ENCODE measurements at regions not wholly inside any gene's neighbourhood (a gene's known extent, or its start where the extent isn't known, plus 50 kb on each side); places are given as distances from the start of the nearest gene placed in this dataset.
"Not testable (repeated sequence)": the region's sequence is repeated elsewhere in the genome, so short reads cannot be mapped to it uniquely, and the experiment has no call there.

GRCh38 chr14:40098468-40098867, 666.2 kb upstream of the FBXO33 start:
- no peaks in the 10 kb centered on the region for H3K36me3 ChIP-seq (ENCODE audit: insufficient read depth)
- no peak overlapping the region for H3K27ac ChIP-seq (ENCODE audit: low read depth)
- H3K4me1 ChIP-seq (ENCODE audit: insufficient read depth): no peaks in the 10 kb centered on the region
- no peak for DNase-seq (ENCODE audit: extremely low spot score)
- no peak overlapping the region for H3K4me3 ChIP-seq (ENCODE audit: low read depth, low read length)
- 93% methylated on average over 3 of the region's 3 CpGs for WGBS

GRCh38 chr14:40096968-40097367, 664.7 kb upstream of the FBXO33 start:
- no peaks in the 10 kb centered on the region for H3K4me1 ChIP-seq (ENCODE audit: insufficient read depth)
- H3K4me3 ChIP-seq (ENCODE audit: low read depth, low read length): no peak overlapping the region
- H3K27ac ChIP-seq (ENCODE audit: low read depth): no peak overlapping the region
- DNase-seq (ENCODE audit: extremely low spot score): no peak
- no peaks in the 10 kb centered on the region for H3K36me3 ChIP-seq (ENCODE audit: insufficient read depth)

GRCh38 chr14:40093800-40094199, 661.6 kb upstream of the FBXO33 start:
- Histone ChIP-seq H3K36me3 (ENCODE audit: insufficient read depth) (no peaks in the 10 kb centered on the region), H3K4me1 (ENCODE audit: insufficient read depth) (no peaks in the 10 kb centered on the region), H3K27ac (ENCODE audit: low read depth) (no peak overlapping the region), H3K4me3 (ENCODE audit: low read depth, low read length) (no peak overlapping the region)
- DNase-seq (ENCODE audit: extremely low spot score): no peak
- 54% methylated on average over 1 of the region's 1 CpG for WGBS

DNA sequence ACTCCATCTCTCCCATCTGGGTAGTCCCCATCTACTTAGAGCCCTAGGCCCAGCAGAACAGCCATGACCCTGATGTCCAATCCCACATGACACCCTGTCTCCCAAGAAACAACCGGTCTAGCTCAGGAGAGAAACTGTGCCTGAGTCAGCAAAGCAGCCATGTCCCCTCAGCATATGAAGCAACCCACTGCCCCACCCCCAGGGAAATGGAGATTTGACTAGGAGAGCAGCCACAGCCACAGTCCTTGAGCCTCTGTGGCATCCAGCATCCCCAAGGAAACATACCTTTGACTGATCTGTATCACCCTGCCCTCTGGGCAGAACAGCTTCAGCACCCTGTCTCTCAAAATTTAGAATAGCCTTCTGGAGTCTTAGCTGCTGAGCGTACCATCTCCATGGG, 641.9 kb upstream of the FBXO33 start:
- WGBS: 93% methylated on average over 2 of the region's 2 CpGs
- Histone ChIP-seq H3K4me3 (ENCODE audit: low read depth, low read length) (no peak overlapping the region), H3K27ac (ENCODE audit: low read depth) (no peak overlapping the region), H3K4me1 (ENCODE audit: insufficient read depth) (no peaks in the 10 kb centered on the region), H3K36me3 (ENCODE audit: insufficient read depth) (no peaks in the 10 kb centered on the region)
- DNase-seq (ENCODE audit: extremely low spot score): no peak

DNA sequence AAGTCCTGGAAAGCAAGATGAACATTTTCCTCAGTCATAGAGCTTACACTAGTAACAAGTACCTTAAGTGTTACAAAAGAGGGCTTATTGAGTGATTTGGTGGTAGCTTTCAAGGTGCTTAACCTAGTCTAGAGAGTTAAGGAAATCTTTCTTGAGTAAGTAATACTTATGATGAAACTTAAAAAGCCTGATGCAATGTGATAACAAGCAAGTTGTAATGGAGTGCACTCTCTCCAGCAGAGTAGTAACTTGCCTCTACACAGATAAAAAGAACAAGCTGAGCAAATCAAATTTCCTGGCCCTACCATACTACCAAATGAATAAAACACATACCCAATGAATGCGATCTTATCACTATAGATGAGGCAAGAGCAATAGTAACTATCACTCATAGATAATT, 639.9 kb upstream of the FBXO33 start:
- Histone ChIP-seq H3K36me3 (ENCODE audit: insufficient read depth) (no peaks in the 10 kb centered on the region), H3K27ac (ENCODE audit: low read depth) (no peak overlapping the region), H3K4me1 (ENCODE audit: insufficient read depth) (no peaks in the 10 kb centered on the region), H3K4me3 (ENCODE audit: low read depth, low read length) (no peak overlapping the region)
- DNase-seq (ENCODE audit: extremely low spot score): no peak
- 93% methylated on average over 1 of the region's 1 CpG for WGBS

DNA sequence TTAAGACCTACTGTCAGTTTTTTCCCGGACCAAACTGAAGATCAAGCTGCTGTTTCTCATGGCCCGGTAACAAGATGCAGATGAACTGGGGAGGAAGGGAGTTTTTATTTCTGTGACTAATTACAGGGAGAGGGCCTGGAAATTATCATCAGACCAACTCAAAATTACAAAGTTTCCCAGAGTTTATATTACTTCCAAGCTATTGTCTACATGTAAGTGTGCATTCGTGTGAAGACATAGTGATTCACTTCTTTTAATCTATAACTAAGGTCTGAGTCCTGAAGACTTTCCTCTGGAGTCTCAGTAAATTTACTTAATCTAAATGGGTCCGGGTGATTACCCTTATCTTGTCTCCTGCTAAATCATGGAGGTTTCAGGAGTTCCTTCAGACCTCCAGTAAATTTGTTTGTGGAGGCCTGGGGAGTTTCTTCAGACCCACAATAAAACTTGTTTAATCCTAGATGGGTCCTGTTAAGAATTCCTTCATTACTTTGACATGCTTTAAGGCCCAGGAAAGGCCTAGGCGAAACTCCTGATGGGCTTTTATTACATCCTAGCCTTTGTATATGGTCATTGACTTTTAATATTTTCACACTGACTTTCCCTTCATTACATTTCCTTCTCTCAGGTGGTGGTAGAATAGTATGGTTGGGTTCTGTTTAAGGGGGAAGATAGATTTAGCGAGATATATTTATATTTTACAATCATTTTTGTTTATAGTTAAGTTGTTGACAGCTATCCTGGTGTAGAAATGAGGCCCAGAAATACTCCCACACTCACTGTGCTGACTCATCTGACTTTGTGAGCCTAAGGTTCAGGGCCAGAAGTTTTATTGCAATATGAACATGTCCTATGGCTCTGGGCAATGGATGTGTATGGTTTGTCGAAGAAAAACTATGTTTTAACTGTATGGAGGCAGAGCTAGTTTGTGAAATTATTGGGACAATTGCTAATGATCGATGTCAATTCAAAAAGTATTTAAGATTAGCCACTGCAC, 627.0 kb upstream of the FBXO33 start:
- WGBS: 33% methylated on average over 8 of the region's 8 CpGs
- no peak for DNase-seq (ENCODE audit: extremely low spot score)
- Histone ChIP-seq H3K36me3 (ENCODE audit: insufficient read depth) (no peaks in the 10 kb centered on the region), H3K4me3 (ENCODE audit: low read depth, low read length) (no peak overlapping the region), H3K27ac (ENCODE audit: low read depth) (no peak overlapping the region), H3K4me1 (ENCODE audit: insufficient read depth) (no peaks in the 10 kb centered on the region)

- WGBS: 56% methylated on average over 2 of the region's 2 CpGs
- H3K4me3 ChIP-seq (ENCODE audit: low read depth, low read length): no peak overlapping the region
- no peak for DNase-seq (ENCODE audit: extremely low spot score)
Observed at GRCh38 chr14:40053416-40053815, 621.2 kb upstream of the FBXO33 start.

GRCh38 chr14:40028991-40029390, 596.8 kb upstream of the FBXO33 start:
- WGBS: 79% methylated on average over 3 of the region's 3 CpGs
- no peak overlapping the region for H3K4me3 ChIP-seq (ENCODE audit: low read depth, low read length)
- H3K36me3 ChIP-seq (ENCODE audit: insufficient read depth): no peaks in the 10 kb centered on the region
- no peaks in the 10 kb centered on the region for H3K4me1 ChIP-seq (ENCODE audit: insufficient read depth)
- no peak overlapping the region for H3K27ac ChIP-seq (ENCODE audit: low read depth)
- DNase-seq (ENCODE audit: extremely low spot score): no peak

More at GRCh38 chr14:40053416-40053815, 621.2 kb upstream of the FBXO33 start:
- no peaks in the 10 kb centered on the region for H3K4me1 ChIP-seq (ENCODE audit: insufficient read depth)
- no peaks in the 10 kb centered on the region for H3K36me3 ChIP-seq (ENCODE audit: insufficient read depth)
- no peak overlapping the region for H3K27ac ChIP-seq (ENCODE audit: low read depth)

- 88% methylated on average over 2 of the region's 2 CpGs for WGBS
- DNase-seq (ENCODE audit: extremely low spot score): no peak
- H3K4me3 ChIP-seq (ENCODE audit: low read depth, low read length): no peak overlapping the region
Observed at GRCh38 chr14:40025101-40025500, 592.9 kb upstream of the FBXO33 start.

GRCh38 chr14:40010961-40011360, 578.7 kb upstream of the FBXO33 start:
- Histone ChIP-seq H3K27ac (ENCODE audit: low read depth) (no peak overlapping the region), H3K4me1 (ENCODE audit: insufficient read depth) (no peaks in the 10 kb centered on the region), H3K4me3 (ENCODE audit: low read depth, low read length) (no peak overlapping the region), H3K36me3 (ENCODE audit: insufficient read depth) (no peaks in the 10 kb centered on the region)
- DNase-seq (ENCODE audit: extremely low spot score): no peak
- WGBS: 80% methylated on average over 3 of the region's 3 CpGs

More at GRCh38 chr14:40025101-40025500, 592.9 kb upstream of the FBXO33 start:
- Histone ChIP-seq H3K4me1 (ENCODE audit: insufficient read depth) (no peaks in the 10 kb centered on the region), H3K36me3 (ENCODE audit: insufficient read depth) (no peaks in the 10 kb centered on the region), H3K27ac (ENCODE audit: low read depth) (no peak overlapping the region)

DNA sequence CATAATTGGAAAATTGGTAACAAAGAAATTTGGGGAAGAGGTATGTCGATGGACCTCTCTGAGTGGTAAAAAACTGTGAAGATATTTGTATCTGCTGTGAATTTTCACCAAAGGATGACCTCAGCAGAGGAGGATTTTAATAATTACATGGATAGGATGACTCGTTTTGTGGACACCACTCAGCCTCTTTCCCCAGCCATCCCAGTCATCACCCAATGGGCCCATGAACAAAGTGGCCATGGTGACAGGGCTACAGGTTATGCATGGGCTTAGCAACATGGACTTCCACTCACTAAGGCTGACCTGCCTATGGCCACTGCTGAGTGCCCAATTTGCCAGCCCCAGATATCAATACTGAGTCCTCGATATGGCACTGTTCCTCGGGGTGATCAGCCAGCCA, 577.5 kb upstream of the FBXO33 start:
- no peaks in the 10 kb centered on the region for H3K4me1 ChIP-seq (ENCODE audit: insufficient read depth)
- 90% methylated on average over 4 of the region's 4 CpGs for WGBS
- DNase-seq (ENCODE audit: extremely low spot score): no peak

DNA sequence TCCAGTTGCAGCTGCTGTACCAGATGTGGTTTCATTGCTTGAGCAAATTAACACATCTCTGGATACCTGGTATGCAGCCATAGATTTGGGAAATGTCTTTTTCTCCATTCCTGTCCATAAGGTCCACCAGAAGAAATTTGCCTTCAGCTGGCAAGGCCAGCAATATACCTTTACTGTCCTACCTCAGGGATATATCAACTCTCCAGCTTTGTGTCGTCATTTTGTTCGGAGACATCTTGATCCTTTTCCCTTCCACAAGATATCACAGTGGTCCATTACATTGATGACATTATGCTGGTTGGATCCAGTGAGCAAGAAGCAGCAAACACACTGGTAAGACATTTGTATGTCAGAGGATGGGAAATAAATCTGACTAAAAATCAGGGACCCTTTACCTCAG, 576.1 kb upstream of the FBXO33 start:
- WGBS: 92% methylated on average over 2 of the region's 2 CpGs
- H3K27ac ChIP-seq (ENCODE audit: low read depth); H3K36me3 ChIP-seq (ENCODE audit: insufficient read depth); H3K4me1 ChIP-seq (ENCODE audit: insufficient read depth); H3K4me3 ChIP-seq (ENCODE audit: low read depth, low read length); DNase-seq (ENCODE audit: extremely low spot score): not testable (repeated sequence)

More for the DNA sequence above, 577.5 kb upstream of the FBXO33 start:
- Histone ChIP-seq H3K36me3 (ENCODE audit: insufficient read depth) (no peaks in the 10 kb centered on the region), H3K4me3 (ENCODE audit: low read depth, low read length) (no peak overlapping the region), H3K27ac (ENCODE audit: low read depth) (no peak overlapping the region)

GRCh38 chr14:40004871-40005500, 572.8 kb upstream of the FBXO33 start:
- no peak overlapping the region for H3K27ac ChIP-seq (ENCODE audit: low read depth)
- H3K4me3 ChIP-seq (ENCODE audit: low read depth, low read length): no peak overlapping the region
- H3K36me3 ChIP-seq (ENCODE audit: insufficient read depth): no peaks in the 10 kb centered on the region
- 80% methylated on average over 3 of the region's 3 CpGs for WGBS
- no peak for DNase-seq (ENCODE audit: extremely low spot score)
- no peaks in the 10 kb centered on the region for H3K4me1 ChIP-seq (ENCODE audit: insufficient read depth)

GRCh38 chr14:40003773-40004172, 571.5 kb upstream of the FBXO33 start:
- Histone ChIP-seq H3K4me3 (ENCODE audit: low read depth, low read length) (no peak overlapping the region), H3K4me1 (ENCODE audit: insufficient read depth) (no peaks in the 10 kb centered on the region), H3K27ac (ENCODE audit: low read depth) (no peak overlapping the region), H3K36me3 (ENCODE audit: insufficient read depth) (no peaks in the 10 kb centered on the region)
- DNase-seq (ENCODE audit: extremely low spot score): no peak
- 55% methylated on average over 5 of the region's 5 CpGs for WGBS
